ENCODE measurements at regions not wholly inside any gene's neighbourhood (a gene's known extent, or its start where the extent isn't known, plus 50 kb on each side); places are given as distances from the start of the nearest gene placed in this dataset.

- Mint-ChIP-seq H3K4me1 (no peaks in the 10 kb centered on the region), H3K27ac (no peak overlapping the region)
- no peak for TF ChIP-seq CTCF (IDR thresholded peaks at IDR 0.05; ENCODE audit: unreplicated experiment in 3 of 3)
Observed at GRCh38 chr13:78152415-78152814, 233.8 kb upstream of the EDNRB start.

GRCh38 chr13:78147905-78148304 lies 229.3 kb upstream of the EDNRB start:
- no peak for TF ChIP-seq CTCF (IDR thresholded peaks at IDR 0.05; ENCODE audit: unreplicated experiment in 3 of 3)
- no peaks in the 10 kb centered on the region for H3K27me3 Mint-ChIP-seq (ENCODE audit: low read depth)
- H3K4me1 Mint-ChIP-seq: no peaks in the 10 kb centered on the region
- H3K36me3 Mint-ChIP-seq (ENCODE audit: low read depth): no peaks in the 10 kb centered on the region
- H3K4me3 Mint-ChIP-seq: no peak overlapping the region
- peaks cover under 1% of the 10 kb centered on the region for H3K9me3 Mint-ChIP-seq
- H3K27ac Mint-ChIP-seq: no peak overlapping the region

More at GRCh38 chr13:78152415-78152814, 233.8 kb upstream of the EDNRB start:
- Mint-ChIP-seq H3K9me3 (peaks cover 6% of the 10 kb centered on the region), H3K4me3 (no peak overlapping the region), H3K36me3 (ENCODE audit: low read depth) (no peaks in the 10 kb centered on the region), H3K27me3 (ENCODE audit: low read depth) (no peaks in the 10 kb centered on the region)

- Mint-ChIP-seq H3K27me3 (ENCODE audit: low read depth) (no peaks in the 10 kb centered on the region), H3K4me1 (no peaks in the 10 kb centered on the region), H3K9me3 (no peaks in the 10 kb centered on the region), H3K36me3 (ENCODE audit: low read depth) (no peaks in the 10 kb centered on the region), H3K4me3 (no peak overlapping the region), H3K27ac (no peak overlapping the region)
- TF ChIP-seq CTCF (IDR thresholded peaks at IDR 0.05; ENCODE audit: unreplicated experiment in 3 of 3): no peak
Observed at GRCh38 chr13:78145276-78145675, 226.6 kb upstream of the EDNRB start.

GRCh38 chr13:78139765-78140164 lies 221.1 kb upstream of the EDNRB start:
- Mint-ChIP-seq H3K9me3 (no peaks in the 10 kb centered on the region), H3K27me3 (ENCODE audit: low read depth) (peaks cover 7% of the 10 kb centered on the region), H3K36me3 (ENCODE audit: low read depth) (no peaks in the 10 kb centered on the region), H3K4me3 (no peak overlapping the region), H3K4me1 (peaks cover 6% of the 10 kb centered on the region), H3K27ac (no peak overlapping the region)
- TF ChIP-seq CTCF (IDR thresholded peaks at IDR 0.05; ENCODE audit: unreplicated experiment in 3 of 3): no peak

GRCh38 chr13:78138756-78139155 lies 220.1 kb upstream of the EDNRB start:
- Mint-ChIP-seq H3K4me3 (no peak overlapping the region), H3K27ac (no peak overlapping the region), H3K36me3 (ENCODE audit: low read depth) (no peaks in the 10 kb centered on the region), H3K4me1 (peaks cover 6% of the 10 kb centered on the region), H3K9me3 (no peaks in the 10 kb centered on the region), H3K27me3 (ENCODE audit: low read depth) (peaks cover 7% of the 10 kb centered on the region)
- TF ChIP-seq CTCF (IDR thresholded peaks at IDR 0.05; ENCODE audit: unreplicated experiment in 3 of 3): no peak

- no peak overlapping the region for H3K4me3 Mint-ChIP-seq
- peak; percentile 65 to 74 (median 68) for TF ChIP-seq CTCF (IDR thresholded peaks at IDR 0.05; ENCODE audit: unreplicated experiment in 3 of 3)
- no peaks in the 10 kb centered on the region for H3K36me3 Mint-ChIP-seq (ENCODE audit: low read depth)
- H3K27me3 Mint-ChIP-seq (ENCODE audit: low read depth): peaks cover 7% of the 10 kb centered on the region
- peak overlapping the region in 1 of 3 experiments; percentile 51 for H3K27ac Mint-ChIP-seq
- H3K9me3 Mint-ChIP-seq: no peaks in the 10 kb centered on the region
- H3K4me1 Mint-ChIP-seq: peaks cover 6% of the 10 kb centered on the region
Observed at GRCh38 chr13:78137404-78138142, 218.9 kb upstream of the EDNRB start.

Measured in nephron (organoid).